ENCODE measurements at regions not wholly inside any gene's neighbourhood (a gene's known extent, or its start where the extent isn't known, plus 50 kb on each side); places are given as distances from the start of the nearest gene placed in this dataset.

GRCh38 chr5:84825606-84826005, 440.9 kb upstream of the EDIL3 start:
- Histone ChIP-seq H3K36me3 (ENCODE audit: control insufficient read depth in 4 of 4, insufficient read depth in 3 of 4, low read depth in 1 of 4, low read length in 3 of 4) (no peaks in the 10 kb centered on the region), H3K4me1 (ENCODE audit: control insufficient read depth in 4 of 4, insufficient read depth in 4 of 4, low read length in 3 of 4) (no peaks in the 10 kb centered on the region), H3K9ac (ENCODE audit: low read depth in 1 of 2, low read length in 2 of 2) (no peak overlapping the region), H3K4me3 (ENCODE audit: low read depth in 1 of 3, low read length in 3 of 3) (no peak overlapping the region), H3K27me3 (ENCODE audit: control insufficient read depth in 4 of 4, insufficient read depth in 4 of 4, low read length in 3 of 4) (no peaks in the 10 kb centered on the region), H3K9me3 (ENCODE audit: control insufficient read depth in 4 of 4, low read length in 3 of 4) (peaks cover 0 to 6% (median 0%) of the 10 kb centered on the region in 4 donors), H3K27ac (ENCODE audit: low read depth in 1 of 2, low read length in 2 of 2) (no peak overlapping the region)
- WGBS: 76% methylated on average over 1 of the region's 1 CpG
- DNase-seq (ENCODE audit: low spot score): no peak
- TF ChIP-seq RXRA (IDR thresholded peaks at IDR 0.05): no peak

- Histone ChIP-seq H3K27me3 (ENCODE audit: control insufficient read depth in 4 of 4, insufficient read depth in 4 of 4, low read length in 3 of 4) (no peaks in the 10 kb centered on the region), H3K36me3 (ENCODE audit: control insufficient read depth in 4 of 4, insufficient read depth in 3 of 4, low read depth in 1 of 4, low read length in 3 of 4) (no peaks in the 10 kb centered on the region), H3K9ac (ENCODE audit: low read depth in 1 of 2, low read length in 2 of 2) (no peak overlapping the region), H3K9me3 (ENCODE audit: control insufficient read depth in 4 of 4, low read length in 3 of 4) (no peaks in the 10 kb centered on the region), H3K4me3 (ENCODE audit: low read depth in 1 of 3, low read length in 3 of 3) (no peak overlapping the region), H3K4me1 (ENCODE audit: control insufficient read depth in 4 of 4, insufficient read depth in 4 of 4, low read length in 3 of 4) (no peaks in the 10 kb centered on the region), H3K27ac (ENCODE audit: low read depth in 1 of 2, low read length in 2 of 2) (no peak overlapping the region)
- WGBS: 65% methylated on average over 3 of the region's 3 CpGs
- DNase-seq (ENCODE audit: low spot score): no peak
- TF ChIP-seq NR2F2 (IDR thresholded peaks at IDR 0.05): no peak
- no peak for TF ChIP-seq SP1 (IDR thresholded peaks at IDR 0.05)
- no peak for TF ChIP-seq CTCF (IDR thresholded peaks at IDR 0.05; ENCODE audit: low read depth, low read length, missing input control)
- TF ChIP-seq RXRA (IDR thresholded peaks at IDR 0.05): no peak
- no peak for TF ChIP-seq EGR1 (IDR thresholded peaks at IDR 0.05; ENCODE audit: low read depth in 2 of 2)
- TF ChIP-seq YY1 (IDR thresholded peaks at IDR 0.05): no peak
- no peak for TF ChIP-seq MAX (IDR thresholded peaks at IDR 0.05)
- no peak for TF ChIP-seq ZBTB33 (IDR thresholded peaks at IDR 0.05)
- no peak for TF ChIP-seq GABPA (IDR thresholded peaks at IDR 0.05 in 1 of 2, conservative IDR thresholded peaks at IDR 0.05 in 1 of 2)
- TF ChIP-seq REST (IDR thresholded peaks at IDR 0.05): no peak
- TF ChIP-seq HNF4G (IDR thresholded peaks at IDR 0.05): no peak
- no peak for TF ChIP-seq FOXA2 (IDR thresholded peaks at IDR 0.05)
- TF ChIP-seq HNF4A (conservative IDR thresholded peaks at IDR 0.05): no peak
- no peak for TF ChIP-seq RAD21 (IDR thresholded peaks at IDR 0.05)
- TF ChIP-seq JUND (IDR thresholded peaks at IDR 0.05): no peak
- no peak for TF ChIP-seq FOXA1 (IDR thresholded peaks at IDR 0.05)
- TF ChIP-seq TAF1 (conservative IDR thresholded peaks at IDR 0.05): no peak
These were observed 437.2 kb upstream of the EDIL3 start for GRCh38 chr5:84821924-84822323.

Measured in liver (tissue), 8 donors.